ENCODE measurements at regions not wholly inside any gene's neighbourhood (a gene's known extent, or its start where the extent isn't known, plus 50 kb on each side); places are given as distances from the start of the nearest gene placed in this dataset.

DNA sequence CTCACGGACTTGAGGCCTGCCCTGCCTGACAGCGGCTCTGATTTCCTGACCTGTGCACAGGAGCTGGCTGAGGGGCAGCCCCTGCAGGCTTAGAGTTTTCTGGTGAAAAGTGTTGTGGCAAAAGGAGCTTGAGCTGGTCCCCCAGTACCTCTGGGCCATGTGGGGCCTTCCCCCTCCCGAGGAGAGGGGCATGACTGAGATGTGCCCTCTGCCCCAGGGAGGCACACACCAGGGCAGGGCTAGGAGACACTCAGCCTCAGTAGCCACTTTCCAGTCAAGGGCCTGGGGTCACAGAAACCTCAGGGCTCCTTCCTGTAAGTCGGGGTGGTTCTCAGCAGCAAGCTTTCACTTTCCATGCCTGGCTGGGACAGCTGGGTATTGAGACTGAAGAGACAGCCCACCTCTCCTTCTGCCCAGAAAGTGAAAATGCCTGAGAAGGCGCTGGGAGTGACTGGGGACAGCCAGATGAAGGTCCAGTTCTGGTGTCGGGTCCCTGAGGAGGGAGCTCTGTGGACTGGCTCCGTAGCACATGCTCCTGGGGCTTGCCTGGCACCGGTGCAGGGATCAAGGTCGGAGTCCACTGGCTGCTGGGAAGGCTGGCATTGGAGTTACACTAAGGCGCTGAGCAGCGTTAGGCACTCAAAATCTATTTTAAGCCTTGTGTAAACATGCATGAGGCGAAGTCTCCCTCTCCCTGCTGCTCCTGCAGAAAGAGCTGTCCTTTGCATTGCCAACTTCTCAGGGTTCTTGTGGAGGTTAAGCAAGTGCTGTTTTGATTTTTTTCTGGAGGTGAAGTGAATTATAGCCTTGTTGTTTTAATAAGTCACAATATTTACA is 394.9 kb downstream of the GADD45G start:
- peak overlapping the region; percentile 71 for H3K27ac Mint-ChIP-seq
- no peaks in the 10 kb centered on the region for H3K9me3 Mint-ChIP-seq
- no peaks in the 10 kb centered on the region for H3K27me3 Mint-ChIP-seq
- intact Hi-C loops (cut with micrococcal nuclease) = no loop called here
- peak overlapping the region; percentile 53 for H3K4me3 Mint-ChIP-seq
- peaks cover 47% of the 10 kb centered on the region for H3K4me1 Mint-ChIP-seq (ENCODE audit: low read depth)
- no peaks in the 10 kb centered on the region for H3K36me3 Mint-ChIP-seq (ENCODE audit: low read depth)

- no peaks in the 10 kb centered on the region for H3K9me3 Mint-ChIP-seq
- H3K36me3 Mint-ChIP-seq (ENCODE audit: low read depth) = no peaks in the 10 kb centered on the region
- H3K4me3 Mint-ChIP-seq = no peak overlapping the region
- no peak overlapping the region for H3K27ac Mint-ChIP-seq
- no peaks in the 10 kb centered on the region for H3K27me3 Mint-ChIP-seq
- peaks cover 40% of the 10 kb centered on the region for H3K4me1 Mint-ChIP-seq (ENCODE audit: low read depth)
- intact Hi-C loops (cut with micrococcal nuclease) = no loop called here
These were observed 396.1 kb downstream of the GADD45G start for GRCh38 chr9:90000925-90001324.

DNA sequence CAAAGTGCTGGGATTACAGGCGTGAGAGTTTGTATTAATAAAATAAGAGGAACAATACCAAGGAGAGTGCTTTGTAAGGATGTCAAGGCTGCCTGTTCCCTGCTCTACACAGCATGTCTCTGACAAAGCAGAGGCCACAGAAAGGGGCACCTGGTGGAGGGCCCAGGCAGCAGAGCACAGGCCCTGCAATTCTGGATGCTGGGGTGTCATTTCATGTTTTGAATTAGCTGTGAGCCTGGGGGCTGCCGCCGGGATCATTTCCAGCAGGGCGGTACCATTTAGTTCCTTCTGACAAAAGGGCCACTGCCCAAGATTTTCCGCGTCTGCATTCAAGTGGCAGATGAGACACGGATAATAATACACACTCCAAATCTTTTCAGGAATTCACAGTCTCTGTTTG is 396.9 kb downstream of the GADD45G start:
- H3K4me1 Mint-ChIP-seq (ENCODE audit: low read depth) = peaks cover 34% of the 10 kb centered on the region
- no peaks in the 10 kb centered on the region for H3K27me3 Mint-ChIP-seq
- no peak overlapping the region for H3K4me3 Mint-ChIP-seq
- intact Hi-C loops (cut with micrococcal nuclease) = no loop called here
- no peaks in the 10 kb centered on the region for H3K9me3 Mint-ChIP-seq
- no peaks in the 10 kb centered on the region for H3K36me3 Mint-ChIP-seq (ENCODE audit: low read depth)
- H3K27ac Mint-ChIP-seq = no peak overlapping the region

GRCh38 chr9:90002397-90003271 is 397.8 kb downstream of the GADD45G start:
- Mint-ChIP-seq H3K9me3 (no peaks in the 10 kb centered on the region), H3K4me1 (ENCODE audit: low read depth) (peaks cover 43% of the 10 kb centered on the region), H3K4me3 (no peak overlapping the region), H3K27ac (no peak overlapping the region), H3K27me3 (no peaks in the 10 kb centered on the region), H3K36me3 (ENCODE audit: low read depth) (no peaks in the 10 kb centered on the region)
- intact Hi-C loops (cut with micrococcal nuclease) = no loop called here

DNA sequence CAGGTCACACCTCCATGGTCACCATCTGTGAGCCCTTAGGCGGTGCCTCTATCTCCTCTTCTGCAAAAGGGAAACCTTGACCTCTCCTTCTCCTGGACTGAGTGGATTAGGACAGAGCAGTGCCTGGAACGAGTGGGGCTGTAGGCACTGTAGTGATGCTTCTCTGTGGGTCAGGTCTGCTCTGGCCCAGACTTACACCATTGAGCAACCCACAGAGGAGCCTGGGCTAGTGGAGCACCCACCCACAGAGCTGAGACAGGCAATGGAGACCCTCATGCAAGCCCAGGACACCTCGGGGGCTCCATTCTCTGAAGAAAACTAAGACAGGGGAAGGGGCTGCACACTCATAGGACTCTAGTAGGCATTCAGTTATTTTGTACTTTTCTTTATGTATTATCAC is 400.6 kb downstream of the GADD45G start:
- H3K4me3 Mint-ChIP-seq = no peak overlapping the region
- no peaks in the 10 kb centered on the region for H3K27me3 Mint-ChIP-seq
- H3K9me3 Mint-ChIP-seq = no peaks in the 10 kb centered on the region
- H3K36me3 Mint-ChIP-seq (ENCODE audit: low read depth) = no peaks in the 10 kb centered on the region
- H3K27ac Mint-ChIP-seq = no peak overlapping the region
- intact Hi-C loops (cut with micrococcal nuclease) = no loop called here
- H3K4me1 Mint-ChIP-seq (ENCODE audit: low read depth) = peaks cover 45% of the 10 kb centered on the region

- Mint-ChIP-seq H3K4me1 (ENCODE audit: low read depth) (peaks cover 32% of the 10 kb centered on the region), H3K9me3 (no peaks in the 10 kb centered on the region), H3K4me3 (no peak overlapping the region), H3K27me3 (no peaks in the 10 kb centered on the region), H3K36me3 (ENCODE audit: low read depth) (no peaks in the 10 kb centered on the region), H3K27ac (peak overlapping the region; percentile 50)
- intact Hi-C loops (cut with micrococcal nuclease) = no loop called here
These were observed 403.0 kb downstream of the GADD45G start for GRCh38 chr9:90007516-90008440.

DNA sequence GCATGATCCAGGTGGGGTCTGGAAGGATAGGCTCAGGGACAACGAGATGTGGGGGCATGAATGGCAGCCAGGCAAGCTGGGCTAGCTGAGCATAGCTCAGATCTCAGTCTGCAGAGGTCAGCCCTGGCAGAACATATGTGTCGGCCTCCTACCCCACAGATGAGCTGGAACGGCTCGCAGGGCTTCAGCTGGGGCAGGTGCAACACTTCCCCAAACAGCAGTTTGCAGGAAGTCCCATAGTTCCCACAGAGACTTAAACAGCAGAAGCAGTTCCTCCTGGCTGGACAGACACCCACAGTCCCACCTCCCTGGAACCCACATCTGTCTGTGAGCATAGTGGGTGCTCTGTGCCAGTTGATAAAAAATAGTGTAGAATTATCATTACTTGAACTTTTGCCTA is 404.6 kb downstream of the GADD45G start:
- peaks cover 42% of the 10 kb centered on the region for H3K4me1 Mint-ChIP-seq (ENCODE audit: low read depth)
- no peak overlapping the region for H3K4me3 Mint-ChIP-seq
- no peaks in the 10 kb centered on the region for H3K36me3 Mint-ChIP-seq (ENCODE audit: low read depth)
- H3K9me3 Mint-ChIP-seq = no peaks in the 10 kb centered on the region
- no peak overlapping the region for H3K27ac Mint-ChIP-seq
- intact Hi-C loops (cut with micrococcal nuclease) = no loop called here
- no peaks in the 10 kb centered on the region for H3K27me3 Mint-ChIP-seq

DNA sequence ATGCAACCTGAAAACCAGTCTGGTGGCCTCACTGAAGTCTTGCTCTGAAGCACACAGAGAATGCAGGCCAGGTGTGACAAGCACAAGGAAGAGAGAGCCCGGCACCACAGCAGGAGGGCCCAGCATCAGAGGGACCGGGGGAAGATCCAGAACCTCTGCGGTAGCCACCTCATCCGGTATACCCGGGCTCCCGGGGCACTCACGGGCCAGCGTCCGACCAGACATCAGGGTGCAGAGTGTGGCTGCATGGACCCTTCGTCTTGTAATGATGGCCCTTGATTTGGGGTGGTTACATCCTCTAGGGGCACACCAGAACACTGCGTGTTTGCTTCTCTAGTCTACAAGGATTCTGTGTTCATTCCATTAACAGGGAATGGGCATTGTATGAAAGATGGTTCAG is 406.0 kb downstream of the GADD45G start:
- Mint-ChIP-seq H3K4me1 (ENCODE audit: low read depth) (peaks cover 42% of the 10 kb centered on the region), H3K27ac (no peak overlapping the region), H3K27me3 (no peaks in the 10 kb centered on the region), H3K9me3 (no peaks in the 10 kb centered on the region), H3K36me3 (ENCODE audit: low read depth) (no peaks in the 10 kb centered on the region), H3K4me3 (no peak overlapping the region)
- intact Hi-C loops (cut with micrococcal nuclease) = no loop called here

- intact Hi-C loops (cut with micrococcal nuclease) = no loop called here
- H3K4me3 Mint-ChIP-seq = no peak overlapping the region
- peaks cover 42% of the 10 kb centered on the region for H3K4me1 Mint-ChIP-seq (ENCODE audit: low read depth)
- no peaks in the 10 kb centered on the region for H3K36me3 Mint-ChIP-seq (ENCODE audit: low read depth)
- H3K27me3 Mint-ChIP-seq = peaks cover 4% of the 10 kb centered on the region
- H3K27ac Mint-ChIP-seq = no peak overlapping the region
- no peaks in the 10 kb centered on the region for H3K9me3 Mint-ChIP-seq
These were observed 408.1 kb downstream of the GADD45G start for GRCh38 chr9:90012949-90013348.

DNA sequence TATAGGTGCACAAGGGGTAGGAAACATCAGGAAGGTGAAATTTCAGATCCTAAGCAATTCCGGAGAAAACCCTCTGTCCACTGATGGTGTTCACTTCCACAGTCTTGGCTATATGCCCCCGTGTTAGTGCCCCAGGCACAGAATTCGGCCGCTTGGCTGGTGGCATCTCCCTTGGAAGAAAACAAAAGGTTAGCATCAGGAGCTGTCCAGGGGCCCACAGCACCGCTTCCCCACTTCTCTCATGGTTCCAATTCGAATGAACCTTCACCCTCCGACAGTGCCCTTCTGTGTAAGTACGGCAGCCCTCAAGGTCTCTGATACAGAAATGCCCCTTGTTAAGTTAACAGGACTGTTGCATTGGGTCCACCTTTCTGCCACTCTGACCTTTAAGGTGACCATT is 409.0 kb downstream of the GADD45G start:
- peaks cover 5% of the 10 kb centered on the region for H3K27me3 Mint-ChIP-seq
- no peak overlapping the region for H3K27ac Mint-ChIP-seq
- H3K36me3 Mint-ChIP-seq (ENCODE audit: low read depth) = no peaks in the 10 kb centered on the region
- peaks cover 44% of the 10 kb centered on the region for H3K4me1 Mint-ChIP-seq (ENCODE audit: low read depth)
- H3K9me3 Mint-ChIP-seq = no peaks in the 10 kb centered on the region
- H3K4me3 Mint-ChIP-seq = no peak overlapping the region
- intact Hi-C loops (cut with micrococcal nuclease) = no loop called here

GRCh38 chr9:90014421-90014820 is 409.6 kb downstream of the GADD45G start:
- intact Hi-C loops (cut with micrococcal nuclease) = no loop called here
- no peak overlapping the region for H3K27ac Mint-ChIP-seq
- peaks cover 6% of the 10 kb centered on the region for H3K27me3 Mint-ChIP-seq

DNA sequence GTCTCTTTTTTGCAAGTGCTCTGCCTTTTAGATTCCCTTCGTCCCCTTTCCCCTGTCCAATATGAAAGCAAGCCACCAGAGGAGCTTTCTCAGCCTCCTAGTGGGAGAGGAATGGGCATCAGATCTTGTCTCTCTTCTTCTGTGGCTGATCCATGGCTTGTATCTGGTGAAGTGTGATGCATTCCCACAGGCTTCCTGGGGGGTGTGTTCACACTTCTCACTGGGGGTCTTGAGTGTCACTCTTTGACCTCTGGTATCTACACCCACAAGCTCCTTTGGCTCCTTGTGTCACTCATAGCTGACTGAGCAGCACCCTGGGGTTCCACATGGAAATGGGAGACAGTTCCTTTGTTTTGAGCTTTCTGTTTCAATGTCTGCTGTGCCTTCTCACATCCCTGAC is 411.5 kb downstream of the GADD45G start:
- H3K27ac Mint-ChIP-seq = no peak overlapping the region
- H3K9me3 Mint-ChIP-seq = no peaks in the 10 kb centered on the region

More at GRCh38 chr9:90014421-90014820, 409.6 kb downstream of the GADD45G start:
- Mint-ChIP-seq H3K4me1 (ENCODE audit: low read depth) (peaks cover 45% of the 10 kb centered on the region), H3K9me3 (no peaks in the 10 kb centered on the region), H3K36me3 (ENCODE audit: low read depth) (no peaks in the 10 kb centered on the region), H3K4me3 (no peak overlapping the region)

DNA sequence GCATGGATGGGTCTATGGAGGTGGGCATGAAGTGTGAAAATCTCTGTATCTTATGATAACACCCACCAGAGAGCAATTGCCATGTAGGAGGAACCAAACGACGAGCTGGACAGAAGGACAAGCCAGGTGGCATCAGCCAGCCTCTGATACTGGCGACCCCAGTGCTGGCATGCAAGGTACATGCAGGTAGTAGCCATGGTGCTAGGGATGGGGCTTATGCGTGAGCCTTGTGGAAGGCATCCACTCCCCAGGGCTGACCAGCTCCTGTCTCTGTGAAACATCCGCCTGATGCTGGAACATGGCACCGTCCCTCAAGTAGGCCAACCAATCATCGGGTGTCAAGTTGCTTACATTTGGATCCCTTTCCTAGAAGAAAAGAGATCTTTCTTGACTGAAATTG is 412.9 kb downstream of the GADD45G start:
- H3K27ac Mint-ChIP-seq = no peak overlapping the region
- intact Hi-C loops (cut with micrococcal nuclease) = no loop called here
- H3K9me3 Mint-ChIP-seq = no peaks in the 10 kb centered on the region

More for the DNA sequence above, 411.5 kb downstream of the GADD45G start:
- Mint-ChIP-seq H3K27me3 (peaks cover 9% of the 10 kb centered on the region), H3K36me3 (ENCODE audit: low read depth) (no peaks in the 10 kb centered on the region), H3K4me3 (no peak overlapping the region), H3K4me1 (ENCODE audit: low read depth) (peaks cover 51% of the 10 kb centered on the region)
- intact Hi-C loops (cut with micrococcal nuclease) = no loop called here

More for the DNA sequence above, 412.9 kb downstream of the GADD45G start:
- Mint-ChIP-seq H3K4me1 (ENCODE audit: low read depth) (peaks cover 61% of the 10 kb centered on the region), H3K27me3 (peaks cover 9% of the 10 kb centered on the region), H3K4me3 (no peak overlapping the region), H3K36me3 (ENCODE audit: low read depth) (no peaks in the 10 kb centered on the region)

Measured in dendritic cell treated with granulocyte-macrophage colony-stimulating factor and Interleukin-4, amounts not matched to agents 40 ng/mL and 50 ng/mL, for 4 days (primary cell).